GM18909 (cell line): ENCODE measurements at regions not wholly inside any gene's neighbourhood (a gene's known extent, or its start where the extent isn't known, plus 50 kb on each side); places are given as distances from the start of the nearest gene placed in this dataset.

Experiments used
- ATAC-seq: cut with Tn5 transposase; IDR thresholded peaks from one replicate; pipeline ENCODE4 v1.9.1; 2021; ENCODE audit warnings: mild to moderate bottlenecking; ENCODE audit not compliant: unreplicated experiment, poor library complexity

GRCh38 chr9:82673201-82673600 lies 389.7 kb downstream of the RASEF start:
- ATAC-seq = no peak

- no peak for ATAC-seq
Observed at GRCh38 chr9:82673919-82674318, 389.0 kb downstream of the RASEF start.

DNA sequence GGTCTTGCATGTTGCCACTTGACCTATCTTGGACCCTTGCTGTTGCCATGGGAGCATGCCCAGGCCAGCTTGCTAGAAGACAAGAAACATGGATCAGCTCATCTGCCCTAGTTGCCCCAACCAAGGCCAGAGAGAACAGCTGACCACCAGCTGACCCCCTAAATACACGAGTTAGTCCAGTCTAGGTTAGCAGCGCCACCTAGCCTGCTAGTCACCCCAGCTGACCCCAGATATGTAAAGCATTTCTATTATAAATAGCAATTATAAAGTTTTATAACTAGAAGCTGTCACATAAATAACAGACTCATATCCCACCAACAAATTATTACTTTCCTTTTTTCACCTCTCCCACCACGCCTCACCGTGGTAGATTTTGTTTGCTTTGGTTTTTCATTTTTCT lies 387.8 kb downstream of the RASEF start:
- ATAC-seq = no peak

DNA sequence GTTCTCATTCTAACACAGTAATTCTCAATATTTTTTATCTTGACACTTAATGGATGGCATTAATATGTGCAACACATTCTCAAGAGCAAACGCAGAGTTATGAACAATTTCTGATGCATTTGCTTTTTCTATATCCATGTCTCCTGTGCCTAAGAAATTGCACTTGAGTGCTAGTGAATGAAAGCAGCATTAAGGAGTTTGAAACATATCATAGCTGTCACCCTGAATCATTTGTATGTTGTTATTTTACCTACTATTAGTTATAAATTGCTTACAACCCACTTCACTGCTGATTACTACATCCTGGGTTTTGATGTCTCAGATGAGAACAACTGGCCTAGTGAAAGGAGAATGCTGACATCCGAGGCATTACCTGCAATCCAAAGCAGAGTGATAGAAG lies 387.3 kb downstream of the RASEF start:
- no peak for ATAC-seq

DNA sequence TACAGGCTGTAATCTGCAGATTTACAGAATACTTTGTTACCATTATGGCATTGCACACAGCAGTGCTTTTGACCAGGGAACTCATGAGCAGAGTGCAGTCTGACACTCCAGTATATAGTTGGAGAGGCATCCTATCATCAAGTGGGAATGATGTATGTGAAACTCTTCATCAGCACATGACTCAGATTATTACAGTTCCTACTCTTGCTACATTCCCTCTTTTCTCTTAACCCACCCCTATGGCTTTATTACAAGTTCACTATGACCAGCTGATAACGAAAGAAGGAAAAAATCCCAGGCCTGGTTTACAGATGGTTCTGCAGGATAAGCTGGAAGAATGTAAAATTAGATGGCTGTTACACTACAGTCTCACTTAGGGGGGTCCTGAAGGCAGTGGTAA lies 385.9 kb downstream of the RASEF start:
- ATAC-seq = no peak

GRCh38 chr9:82679472-82679871 lies 383.5 kb downstream of the RASEF start:
- no peak for ATAC-seq

DNA sequence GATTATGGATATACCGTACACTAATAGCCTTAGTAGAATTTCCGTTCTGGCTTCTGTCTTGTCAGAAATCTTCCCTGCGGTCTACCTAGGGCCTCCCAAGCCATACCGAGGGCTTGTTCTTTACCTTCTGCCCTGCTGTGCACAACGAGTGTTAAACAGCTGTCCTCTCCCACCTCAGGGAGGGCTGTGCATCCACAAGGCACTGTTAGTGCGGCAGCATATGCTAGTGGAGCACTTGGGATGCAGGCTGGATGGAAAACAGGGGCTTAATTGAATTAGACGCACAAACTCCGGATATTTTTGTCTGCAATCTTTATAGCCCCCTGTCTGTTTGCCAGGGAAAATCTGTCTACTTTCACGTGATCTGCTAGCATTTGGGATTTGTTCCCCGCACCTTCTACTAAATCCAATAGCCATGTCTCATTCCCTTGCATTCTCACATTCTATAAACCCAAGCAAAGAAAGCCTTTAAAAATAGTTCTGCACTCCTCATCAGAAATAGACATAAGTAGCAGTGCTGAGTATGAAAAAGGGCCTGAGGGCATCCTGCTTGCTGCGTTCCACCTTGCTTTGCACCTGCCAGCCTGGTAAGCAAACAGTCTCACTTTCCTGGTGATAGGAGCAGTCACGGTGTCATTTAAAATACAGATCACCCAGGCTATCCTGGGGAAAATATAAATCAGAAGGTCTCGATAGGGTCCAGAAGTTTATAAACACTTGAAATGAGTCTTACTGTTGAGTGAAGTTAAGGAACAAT lies 382.6 kb downstream of the RASEF start:
- ATAC-seq = no peak

- no peak for ATAC-seq
Observed at GRCh38 chr9:82681809-82682208, 381.1 kb downstream of the RASEF start.

- no peak for ATAC-seq
Observed at GRCh38 chr9:82682431-82682830, 380.5 kb downstream of the RASEF start.

- no peak for ATAC-seq
Observed at GRCh38 chr9:82695704-82696103, 367.2 kb downstream of the RASEF start.

DNA sequence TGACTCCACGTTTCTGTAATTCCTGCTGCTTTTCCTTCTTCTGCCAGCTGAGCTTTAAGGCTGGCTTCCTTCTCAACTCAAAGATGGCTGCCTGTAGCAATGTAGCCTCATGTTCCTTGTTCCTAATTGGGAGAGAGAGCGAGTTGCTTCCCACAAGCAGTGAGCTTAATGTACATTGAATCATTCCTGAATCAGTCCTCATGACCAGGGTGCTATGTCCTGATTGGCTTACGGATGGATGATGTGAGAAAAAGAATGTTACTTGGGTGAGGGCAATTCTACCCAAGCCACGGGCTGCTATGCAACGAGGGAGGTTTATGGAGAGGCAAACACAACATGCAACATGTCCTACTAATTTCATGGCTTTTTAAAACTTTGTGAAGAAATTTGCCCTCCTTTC lies 356.2 kb downstream of the RASEF start:
- no peak for ATAC-seq

- no peak for ATAC-seq
Observed at GRCh38 chr9:82716821-82717220, 346.1 kb downstream of the RASEF start.

- ATAC-seq = no peak
Observed at GRCh38 chr9:82720515-82720914, 342.4 kb downstream of the RASEF start.

DNA sequence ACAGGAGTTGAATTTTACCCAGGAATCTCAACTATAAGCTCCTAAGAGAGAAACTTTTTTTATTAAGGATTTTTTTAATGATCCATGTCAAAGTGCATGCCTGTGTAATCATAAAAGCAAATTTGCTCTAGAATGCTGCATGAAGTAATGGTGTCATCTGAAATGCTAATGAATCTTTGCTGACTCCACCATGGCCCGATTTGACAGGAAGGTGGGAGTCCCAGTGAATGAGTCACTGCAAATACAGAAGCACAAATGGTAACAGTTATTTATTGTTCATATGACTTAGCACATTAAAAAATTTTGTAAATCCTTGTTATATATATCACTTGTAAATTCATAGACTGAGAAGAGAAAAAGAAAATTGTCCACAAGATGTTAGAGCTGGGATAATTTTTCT lies 341.3 kb downstream of the RASEF start:
- ATAC-seq = no peak

- ATAC-seq = no peak
Observed at GRCh38 chr9:82722051-82722450, 340.9 kb downstream of the RASEF start.

- ATAC-seq = no peak
Observed at GRCh38 chr9:82722561-82722960, 340.4 kb downstream of the RASEF start.

GRCh38 chr9:82726424-82727276 lies 336.3 kb downstream of the RASEF start:
- no peak for ATAC-seq

DNA sequence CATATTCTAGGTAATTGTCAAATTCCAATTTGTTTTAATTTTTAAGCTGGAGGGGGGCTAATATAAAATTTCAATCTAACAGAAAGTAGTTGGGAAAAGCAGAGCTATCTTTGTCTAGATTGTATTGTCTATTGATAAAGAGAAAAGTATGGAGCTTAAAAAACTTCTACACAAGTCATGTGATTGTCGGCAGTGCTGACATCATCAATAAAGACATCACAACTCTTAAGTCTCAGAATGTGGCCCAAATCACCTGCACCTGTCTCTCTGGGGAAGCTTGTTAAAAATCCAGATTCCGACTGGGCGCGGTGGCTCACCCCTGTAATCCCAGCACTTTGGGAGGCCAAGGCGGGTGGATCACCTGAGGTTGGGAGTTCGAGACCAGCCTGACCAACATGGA lies 333.8 kb downstream of the RASEF start:
- no peak for ATAC-seq

DNA sequence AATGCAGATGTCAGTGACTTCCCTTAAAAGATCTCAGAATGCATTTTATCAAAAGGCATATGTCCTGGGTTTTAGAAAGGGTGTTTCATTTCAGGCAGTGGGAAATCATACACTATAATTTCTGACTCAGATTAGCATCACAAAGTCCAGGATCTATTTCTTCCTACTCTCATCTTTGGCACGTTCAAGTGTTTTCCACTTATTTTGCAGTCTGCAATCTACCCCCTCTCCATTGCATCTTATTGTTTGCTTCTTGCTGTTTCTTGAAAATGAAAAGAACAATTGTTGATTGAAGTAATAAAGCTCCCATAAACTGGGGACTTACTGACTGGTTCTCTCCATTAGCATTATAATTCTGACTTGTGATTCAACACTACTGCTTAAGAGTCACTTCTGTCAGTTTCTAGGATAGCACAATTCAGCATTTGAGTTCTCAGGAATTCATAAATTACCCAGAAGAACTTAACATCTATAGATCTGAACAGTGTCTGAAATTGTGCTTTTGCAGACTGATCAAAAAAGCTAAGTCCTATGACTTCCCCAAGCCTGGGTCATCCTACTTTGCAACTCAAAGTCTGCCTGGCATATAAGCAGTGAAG lies 332.9 kb downstream of the RASEF start:
- ATAC-seq = no peak

DNA sequence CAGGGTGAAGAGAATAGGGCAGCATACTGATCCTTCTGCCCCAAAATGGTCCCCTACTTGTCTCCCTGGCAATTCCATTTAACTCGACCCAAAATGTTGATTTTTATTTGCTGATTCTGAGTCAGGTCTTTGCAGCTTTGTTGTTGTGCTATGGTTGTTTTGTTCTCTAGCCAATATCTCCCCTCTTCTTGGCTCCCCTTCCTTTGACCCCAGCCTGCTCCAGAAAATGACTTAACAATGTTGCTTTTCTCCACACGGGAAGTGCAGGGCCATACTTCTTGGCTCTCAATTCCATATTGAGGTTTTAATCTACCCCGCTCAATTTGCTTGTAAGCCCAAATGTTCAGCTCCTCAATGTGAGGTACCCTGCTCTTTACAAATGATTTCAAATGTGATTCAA lies 330.0 kb downstream of the RASEF start:
- ATAC-seq = no peak

- ATAC-seq = no peak
Observed at GRCh38 chr9:82736126-82736525, 326.8 kb downstream of the RASEF start.
